AG04450 (cell line): ENCODE measurements at regions not wholly inside any gene's neighbourhood (a gene's known extent, or its start where the extent isn't known, plus 50 kb on each side); places are given as distances from the start of the nearest gene placed in this dataset.

Experiments used
- CTCF ChIA-PET: fragments of 300-600, 350-600 bp; formaldehyde crosslinking; extraction: SDS; loops from one replicate; lab custom pipeline; 2022; ENCODE audit warnings: antibody characterized with exemption, inconsistent platforms; lab: Charles Lee
- POLR2A ChIA-PET: fragments of 350-600 bp; formaldehyde crosslinking; extraction: SDS; loops from one replicate; lab custom pipeline; 2021; ENCODE audit warnings: antibody characterized with exemption, inconsistent platforms; lab: Yijun Ruan, JAX
- DNase-seq: peaks from one replicate; pipeline ENCODE4 v3.0.0-alpha.2; 2011; ENCODE audit warnings: low read depth, low spot score
- H3K27ac ChIP-seq: one replicate; pipeline ENCODE4 v1.5.1; 2012; ENCODE audit warnings: low read depth, low read length, control low read depth
- H3K27me3 ChIP-seq: one replicate; pipeline ENCODE4 v1.6.0; 2012; ENCODE audit warnings: low read length; ENCODE audit not compliant: control insufficient read depth, insufficient read depth
- H3K4me3 ChIP-seq: 2 replicates; pipeline ENCODE4 v1.5.1; 2011; ENCODE audit warnings: mild to moderate bottlenecking, low read depth, low read length, control low read depth
- H3K9me3 ChIP-seq: 2 replicates; pipeline ENCODE4 v1.5.1; 2012; ENCODE audit warnings: low read length; ENCODE audit not compliant: control insufficient read depth, insufficient read depth
- TF ChIP-seq, protein P1 (sequence below): IDR thresholded peaks from 2 replicates; pipeline ENCODE4 v1.5.1; 2011; ENCODE audit warnings: low read depth, low read length, control low read depth, inconsistent platforms

DNA sequence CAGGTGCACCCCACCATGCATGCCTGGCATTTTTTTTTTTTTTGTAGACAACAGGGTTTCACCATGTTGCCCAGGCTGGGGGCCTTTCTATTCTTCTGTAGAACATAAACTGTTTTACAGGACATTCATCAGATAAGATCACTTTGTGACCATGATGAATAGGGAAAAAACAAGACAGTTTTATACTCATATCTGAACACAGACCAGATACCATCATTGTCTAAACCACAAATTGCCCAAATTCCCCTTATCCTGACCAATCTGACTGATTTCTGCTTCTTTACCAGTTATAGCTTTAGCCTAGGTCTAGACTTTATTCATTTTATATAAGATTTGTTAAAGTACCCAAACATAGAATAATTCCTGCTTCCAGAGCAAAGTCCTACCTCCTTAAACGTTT, 1699.3 kb upstream of the TMEFF2 start:
- ChIA-PET CTCF (no interaction called here), POLR2A (no interaction called here)
- Histone ChIP-seq H3K27ac (no peak overlapping the region), H3K27me3 (no peaks in the 10 kb centered on the region), H3K9me3 (no peaks in the 10 kb centered on the region), H3K4me3 (no peak overlapping the region)
- no peak for DNase-seq
- TF ChIP-seq, protein P1, sequence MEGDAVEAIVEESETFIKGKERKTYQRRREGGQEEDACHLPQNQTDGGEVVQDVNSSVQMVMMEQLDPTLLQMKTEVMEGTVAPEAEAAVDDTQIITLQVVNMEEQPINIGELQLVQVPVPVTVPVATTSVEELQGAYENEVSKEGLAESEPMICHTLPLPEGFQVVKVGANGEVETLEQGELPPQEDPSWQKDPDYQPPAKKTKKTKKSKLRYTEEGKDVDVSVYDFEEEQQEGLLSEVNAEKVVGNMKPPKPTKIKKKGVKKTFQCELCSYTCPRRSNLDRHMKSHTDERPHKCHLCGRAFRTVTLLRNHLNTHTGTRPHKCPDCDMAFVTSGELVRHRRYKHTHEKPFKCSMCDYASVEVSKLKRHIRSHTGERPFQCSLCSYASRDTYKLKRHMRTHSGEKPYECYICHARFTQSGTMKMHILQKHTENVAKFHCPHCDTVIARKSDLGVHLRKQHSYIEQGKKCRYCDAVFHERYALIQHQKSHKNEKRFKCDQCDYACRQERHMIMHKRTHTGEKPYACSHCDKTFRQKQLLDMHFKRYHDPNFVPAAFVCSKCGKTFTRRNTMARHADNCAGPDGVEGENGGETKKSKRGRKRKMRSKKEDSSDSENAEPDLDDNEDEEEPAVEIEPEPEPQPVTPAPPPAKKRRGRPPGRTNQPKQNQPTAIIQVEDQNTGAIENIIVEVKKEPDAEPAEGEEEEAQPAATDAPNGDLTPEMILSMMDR = no peak

DNA sequence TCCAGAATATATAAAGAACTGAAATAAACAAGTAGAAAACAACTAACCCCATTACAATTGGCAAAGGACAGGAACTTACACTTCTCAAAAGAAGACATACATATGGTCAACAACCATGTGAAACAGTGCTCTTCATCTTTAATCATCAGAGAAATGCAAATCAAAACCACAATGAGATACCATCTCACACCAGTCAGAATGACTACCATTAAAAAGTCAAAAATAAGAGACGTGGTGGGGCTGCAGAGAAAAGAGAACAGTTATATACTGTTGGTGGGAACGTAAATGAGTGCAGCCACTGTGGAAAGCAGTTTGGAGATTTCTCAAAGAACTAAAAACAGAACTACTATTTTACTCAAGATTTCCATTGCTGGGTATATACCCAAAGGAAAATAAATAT, 1696.3 kb upstream of the TMEFF2 start:
- ChIA-PET CTCF (no interaction called here), POLR2A (no interaction called here)
- no peaks in the 10 kb centered on the region for H3K27me3 ChIP-seq
- TF ChIP-seq, protein P1 = no peak
- no peak for DNase-seq
- H3K27ac ChIP-seq = no peak overlapping the region
- H3K4me3 ChIP-seq = no peak overlapping the region
- H3K9me3 ChIP-seq = peaks cover 5% of the 10 kb centered on the region; the same call in 1 of the 2 replicates

DNA sequence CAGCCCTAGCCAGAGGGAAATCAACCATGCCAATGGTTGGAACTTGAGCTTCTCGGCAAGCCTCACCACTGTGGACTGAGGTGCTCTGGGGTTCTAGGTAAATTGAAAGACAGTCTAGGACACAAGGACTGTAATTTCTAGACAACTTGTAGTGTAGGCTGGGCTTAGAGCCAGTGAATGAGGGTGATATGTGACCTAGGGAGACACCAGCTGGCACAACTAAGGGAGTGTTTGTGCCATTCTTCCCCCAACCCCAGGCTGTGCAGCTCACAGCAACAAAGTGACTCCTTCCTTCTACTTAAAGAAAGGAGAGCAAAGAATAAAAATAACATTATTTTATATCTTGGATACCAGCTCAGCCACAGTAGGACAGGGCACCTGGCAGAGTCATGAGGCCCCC, 1690.7 kb upstream of the TMEFF2 start:
- H3K27me3 ChIP-seq = no peaks in the 10 kb centered on the region
- ChIA-PET POLR2A (no interaction called here), CTCF (no interaction called here)
- H3K4me3 ChIP-seq = no peak overlapping the region
- peaks cover 11% of the 10 kb centered on the region; the same call in 1 of the 2 replicates for H3K9me3 ChIP-seq
- H3K27ac ChIP-seq = no peak overlapping the region
- TF ChIP-seq, protein P1 = no peak
- DNase-seq = no peak

DNA sequence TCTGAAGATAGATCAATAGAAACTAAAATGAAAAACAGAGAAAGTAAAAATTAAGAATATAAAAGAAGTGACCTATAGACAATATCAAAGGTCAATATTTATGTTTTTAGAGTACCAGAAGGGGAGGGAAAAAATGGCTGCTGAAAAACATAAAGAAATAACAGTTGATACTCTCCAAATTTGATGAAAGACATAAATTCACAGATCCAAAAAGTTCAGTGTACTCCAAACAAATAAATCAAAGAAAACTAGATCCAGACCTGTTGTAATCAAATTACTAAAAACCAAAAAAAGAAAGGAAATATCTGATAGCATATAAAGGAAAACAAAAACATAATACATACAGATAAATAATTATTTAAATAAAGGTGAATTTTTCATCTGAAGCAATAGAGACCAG, 1689.1 kb upstream of the TMEFF2 start:
- Histone ChIP-seq H3K9me3 (peaks cover 11% of the 10 kb centered on the region; the same call in 1 of the 2 replicates), H3K4me3 (no peak overlapping the region), H3K27ac (no peak overlapping the region), H3K27me3 (no peaks in the 10 kb centered on the region)
- TF ChIP-seq, protein P1 = no peak
- no peak for DNase-seq
- ChIA-PET CTCF (no interaction called here), POLR2A (no interaction called here)

DNA sequence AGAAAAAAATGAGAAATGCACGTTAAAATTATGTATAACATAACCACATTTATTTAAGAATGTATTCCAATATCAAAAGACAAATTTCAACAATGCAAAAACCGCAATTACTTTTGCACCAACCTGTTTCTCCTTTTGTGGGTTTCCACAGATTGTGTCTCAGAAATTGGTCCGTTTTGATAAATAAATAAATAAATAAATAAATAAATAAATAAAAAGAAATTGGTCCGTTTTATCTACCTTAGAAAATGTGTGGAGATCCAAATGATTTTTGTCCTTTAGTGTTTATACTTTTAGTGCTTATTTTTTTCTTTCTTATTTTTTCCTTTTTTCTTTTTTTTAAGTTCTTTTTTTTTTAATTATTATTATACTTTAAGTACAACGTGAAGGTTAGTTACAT, 1682.2 kb upstream of the TMEFF2 start:
- Histone ChIP-seq H3K4me3 (no peak overlapping the region), H3K27me3 (no peaks in the 10 kb centered on the region), H3K27ac (no peak overlapping the region), H3K9me3 (peaks cover 5% of the 10 kb centered on the region)
- no peak for DNase-seq
- POLR2A ChIA-PET = no interaction called here
- CTCF ChIA-PET = no interaction called here
- TF ChIP-seq, protein P1 = no peak
